ENCODE measurements at regions not wholly inside any gene's neighbourhood (a gene's known extent, or its start where the extent isn't known, plus 50 kb on each side); places are given as distances from the start of the nearest gene placed in this dataset.

GRCh38 chr12:41846718-41847117 lies 298.0 kb downstream of the GXYLT1 start:
- DNase-seq (ENCODE audit: low read depth): no peak
- H3K4me3 ChIP-seq (ENCODE audit: low read depth, low read length): no peak overlapping the region
- TF ChIP-seq, protein P1, sequence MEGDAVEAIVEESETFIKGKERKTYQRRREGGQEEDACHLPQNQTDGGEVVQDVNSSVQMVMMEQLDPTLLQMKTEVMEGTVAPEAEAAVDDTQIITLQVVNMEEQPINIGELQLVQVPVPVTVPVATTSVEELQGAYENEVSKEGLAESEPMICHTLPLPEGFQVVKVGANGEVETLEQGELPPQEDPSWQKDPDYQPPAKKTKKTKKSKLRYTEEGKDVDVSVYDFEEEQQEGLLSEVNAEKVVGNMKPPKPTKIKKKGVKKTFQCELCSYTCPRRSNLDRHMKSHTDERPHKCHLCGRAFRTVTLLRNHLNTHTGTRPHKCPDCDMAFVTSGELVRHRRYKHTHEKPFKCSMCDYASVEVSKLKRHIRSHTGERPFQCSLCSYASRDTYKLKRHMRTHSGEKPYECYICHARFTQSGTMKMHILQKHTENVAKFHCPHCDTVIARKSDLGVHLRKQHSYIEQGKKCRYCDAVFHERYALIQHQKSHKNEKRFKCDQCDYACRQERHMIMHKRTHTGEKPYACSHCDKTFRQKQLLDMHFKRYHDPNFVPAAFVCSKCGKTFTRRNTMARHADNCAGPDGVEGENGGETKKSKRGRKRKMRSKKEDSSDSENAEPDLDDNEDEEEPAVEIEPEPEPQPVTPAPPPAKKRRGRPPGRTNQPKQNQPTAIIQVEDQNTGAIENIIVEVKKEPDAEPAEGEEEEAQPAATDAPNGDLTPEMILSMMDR (conservative IDR thresholded peaks at IDR 0.05; ENCODE audit: low read depth, low read length): no peak

DNA sequence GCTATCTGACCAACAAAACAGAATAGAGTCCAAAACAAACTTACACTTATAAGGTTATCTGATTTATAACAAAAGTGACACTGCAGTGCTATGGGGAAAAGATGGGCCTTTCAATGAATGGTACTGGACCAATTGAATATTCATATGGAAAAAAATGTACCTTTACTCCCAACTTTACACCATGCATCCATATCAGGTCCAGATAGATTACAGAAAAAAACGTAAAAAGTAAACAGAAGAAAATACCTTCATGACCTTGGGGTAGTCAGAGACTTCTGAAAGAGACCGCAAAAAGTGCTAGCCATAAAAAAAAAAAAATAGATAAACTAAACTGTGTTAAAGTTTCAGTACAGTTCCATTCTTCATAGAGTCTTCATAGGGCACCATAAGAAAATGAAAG lies 308.3 kb downstream of the GXYLT1 start:
- H3K4me3 ChIP-seq (ENCODE audit: low read depth, low read length): no peak overlapping the region
- TF ChIP-seq, protein P1 (conservative IDR thresholded peaks at IDR 0.05; ENCODE audit: low read depth, low read length): no peak
- no peak for DNase-seq (ENCODE audit: low read depth)

DNA sequence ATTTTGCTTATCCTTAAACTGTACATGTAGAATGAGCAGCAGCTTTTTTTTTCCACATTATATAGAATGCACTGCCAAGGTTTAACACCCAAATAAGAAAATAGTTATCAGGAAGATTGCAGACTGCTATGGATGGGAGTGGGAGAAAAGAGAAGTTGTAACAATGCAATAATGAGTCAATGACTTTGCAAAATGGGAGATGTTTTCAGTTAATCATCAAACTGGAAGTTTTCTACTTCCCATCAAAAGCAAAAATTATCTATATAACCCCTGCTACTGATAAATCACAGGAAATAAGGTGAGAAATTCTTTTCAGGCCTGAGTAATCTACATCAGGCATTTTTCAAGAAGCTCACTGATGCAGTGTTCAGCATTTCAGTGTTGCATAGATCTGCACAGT lies 309.1 kb downstream of the GXYLT1 start:
- DNase-seq (ENCODE audit: low read depth): no peak
- H3K4me3 ChIP-seq (ENCODE audit: low read depth, low read length): no peak overlapping the region
- TF ChIP-seq, protein P1 (conservative IDR thresholded peaks at IDR 0.05; ENCODE audit: low read depth, low read length): no peak

- no peak for DNase-seq (ENCODE audit: low read depth)
- H3K4me3 ChIP-seq (ENCODE audit: low read depth, low read length): no peak overlapping the region
- TF ChIP-seq, protein P1 (conservative IDR thresholded peaks at IDR 0.05; ENCODE audit: low read depth, low read length): no peak
Observed at GRCh38 chr12:41819948-41820347, 324.7 kb downstream of the GXYLT1 start.

DNA sequence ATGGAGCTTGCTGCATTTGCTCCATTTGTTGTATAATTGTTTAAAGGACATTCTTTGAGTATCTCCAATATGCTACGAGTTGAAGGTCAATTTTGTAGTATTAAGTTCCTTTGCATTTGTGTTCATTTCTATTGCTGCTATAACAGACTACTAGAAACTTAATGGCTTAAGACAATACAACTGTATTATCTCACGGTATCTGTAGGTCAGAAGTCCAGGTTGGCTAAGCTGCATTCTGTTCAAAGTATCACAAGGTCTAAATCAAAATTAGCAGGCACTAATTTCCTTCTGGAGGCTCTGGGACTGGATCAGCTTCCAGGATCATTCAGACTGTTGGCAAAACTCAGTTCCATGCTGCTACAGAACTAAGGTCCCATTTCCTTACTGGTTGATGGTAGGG lies 340.6 kb downstream of the GXYLT1 start:
- no peak for DNase-seq (ENCODE audit: low read depth)
- no peak overlapping the region for H3K4me3 ChIP-seq (ENCODE audit: low read depth, low read length)
- TF ChIP-seq, protein P1 (conservative IDR thresholded peaks at IDR 0.05; ENCODE audit: low read depth, low read length): no peak

- TF ChIP-seq, protein P1 (conservative IDR thresholded peaks at IDR 0.05; ENCODE audit: low read depth, low read length): no peak
- no peak overlapping the region for H3K4me3 ChIP-seq (ENCODE audit: low read depth, low read length)
- DNase-seq (ENCODE audit: low read depth): no peak
Observed at GRCh38 chr12:41802803-41803202, 341.9 kb downstream of the GXYLT1 start.

- no peak for DNase-seq (ENCODE audit: low read depth)
- H3K4me3 ChIP-seq (ENCODE audit: low read depth, low read length): no peak overlapping the region
- TF ChIP-seq, protein P1 (conservative IDR thresholded peaks at IDR 0.05; ENCODE audit: low read depth, low read length): no peak
Observed at GRCh38 chr12:41801261-41801660, 343.4 kb downstream of the GXYLT1 start.
